HEK293 (cell line): ENCODE measurements at regions not wholly inside any gene's neighbourhood (a gene's known extent, or its start where the extent isn't known, plus 50 kb on each side); places are given as distances from the start of the nearest gene placed in this dataset.

Experiments
- CTCF ChIA-PET: fragments of 350-600 bp; formaldehyde crosslinking; extraction: SDS; loops from one replicate; lab custom pipeline; 2021; ENCODE audit warnings: antibody characterized with exemption; lab: Yijun Ruan, JAX
- POLR2A ChIA-PET: fragments of 300-600 bp; formaldehyde crosslinking; extraction: SDS; loops from one replicate; lab custom pipeline; 2020; ENCODE audit warnings: antibody characterized with exemption, inconsistent platforms; lab: Yijun Ruan, JAX
- H3K27ac ChIP-seq: fragments of 200-500 bp; sonication (Bioruptor generic); 2 replicates; pipeline ENCODE4 v1.5.1; 2014; ENCODE audit warnings: low read depth, low read length, control low read depth, inconsistent platforms; ENCODE audit errors: extremely low read depth
- H3K36me3 ChIP-seq, 2 experiments: fragments of 200-500 bp in 1 of 2; sonication (Bioruptor generic) in 1 of 2; 1 replicate in 1 of 2; 2 replicates in 1 of 2; pipeline ENCODE4 v1.5.1; 2014 to 2017; ENCODE audit warnings: inconsistent platforms in 2 of 2, low read length in 2 of 2; ENCODE audit not compliant: control insufficient read depth in 2 of 2, insufficient read depth in 1 of 2
- H3K4me1 ChIP-seq: fragments of 200-500 bp; sonication (Bioruptor generic); 2 replicates; pipeline ENCODE4 v1.5.1; 2014; ENCODE audit warnings: mild to moderate bottlenecking, low read length, inconsistent platforms; ENCODE audit not compliant: control insufficient read depth, insufficient read depth
- H3K4me3 ChIP-seq: 2 replicates; pipeline ENCODE4 v1.5.1; 2011; ENCODE audit warnings: low read depth, mild to moderate bottlenecking, control low read depth, low read length, moderate library complexity
- H3K9me3 ChIP-seq: fragments of 200-500 bp; sonication (Bioruptor generic); 2 replicates; pipeline ENCODE4 v1.5.1; 2014; ENCODE audit warnings: low read depth, low read length, inconsistent platforms; ENCODE audit not compliant: control insufficient read depth, insufficient read depth
- EGR2 ChIP-seq: fragments of 450-650 bp; formaldehyde crosslinking; IDR thresholded peaks from 2 replicates; pipeline ENCODE4 v1.5.1; 2016; ENCODE audit warnings: low read depth, missing biosample characterization, missing genetic modification characterization
- GLIS2 ChIP-seq: fragments of 450-650 bp; formaldehyde crosslinking; IDR thresholded peaks from 2 replicates; pipeline ENCODE4 v1.5.1; 2016; ENCODE audit warnings: missing biosample characterization, missing genetic modification characterization
- HIC1 ChIP-seq: fragments of 450-650 bp; formaldehyde crosslinking; IDR thresholded peaks from 2 replicates; pipeline ENCODE4 v1.5.1; 2016; ENCODE audit warnings: missing biosample characterization, missing genetic modification characterization
- IKZF3 ChIP-seq: fragments of 450-650 bp; IDR thresholded peaks from 2 replicates; pipeline ENCODE4 v1.5.0; 2018; ENCODE audit warnings: missing biosample characterization, mild to moderate bottlenecking, missing genetic modification characterization, moderate library complexity
- PRDM10 ChIP-seq: fragments of 450-650 bp; formaldehyde crosslinking; IDR thresholded peaks from 2 replicates; pipeline ENCODE4 v1.5.1; 2016; ENCODE audit warnings: missing biosample characterization, missing genetic modification characterization
- SCRT2 ChIP-seq: fragments of 450-650 bp; formaldehyde crosslinking; IDR thresholded peaks from 2 replicates; pipeline ENCODE4 v1.5.1; 2016; ENCODE audit warnings: missing biosample characterization, missing genetic modification characterization
- ZBTB1 ChIP-seq: fragments of 450-650 bp; formaldehyde crosslinking; IDR thresholded peaks from 2 replicates; pipeline ENCODE4 v1.5.1; 2016; ENCODE audit warnings: missing biosample characterization, missing genetic modification characterization
- ZBTB8A ChIP-seq: fragments of 450-650 bp; formaldehyde crosslinking; IDR thresholded peaks from 2 replicates; pipeline ENCODE4 v1.5.1; 2016; ENCODE audit warnings: missing biosample characterization, missing genetic modification characterization
- ZFHX2 ChIP-seq: fragments of 450-650 bp; formaldehyde crosslinking; conservative IDR thresholded peaks from 2 replicates; pipeline ENCODE4 v1.5.1; 2016; ENCODE audit warnings: missing biosample characterization, missing genetic modification characterization
- ZIC2 ChIP-seq: fragments of 450-650 bp; formaldehyde crosslinking; IDR thresholded peaks from 2 replicates; pipeline ENCODE4 v1.5.1; 2016; ENCODE audit warnings: missing biosample characterization, missing genetic modification characterization
- ZNF214 ChIP-seq: fragments of 450-650 bp; formaldehyde crosslinking; IDR thresholded peaks from 2 replicates; pipeline ENCODE4 v1.5.1; 2017; ENCODE audit warnings: missing biosample characterization, mild to moderate bottlenecking, missing genetic modification characterization, borderline replicate concordance
- ZNF274 ChIP-seq, 2 experiments: fragments of 200-500 bp in 1 of 2; fragments of 450-650 bp in 1 of 2; sonication (Bioruptor generic) in 1 of 2; formaldehyde crosslinking in 1 of 2; IDR thresholded peaks; 2 replicates each; pipeline versions ENCODE4 v1.5.1 to v1.6.1; 2014 to 2016; ENCODE audit warnings: borderline replicate concordance in 1 of 2, inconsistent platforms in 1 of 2, low read length in 1 of 2, missing biosample characterization in 1 of 2, missing genetic modification characterization in 1 of 2
- ZNF341 ChIP-seq: fragments of 450-650 bp; formaldehyde crosslinking; IDR thresholded peaks from 2 replicates; pipeline ENCODE4; 2016; ENCODE audit warnings: low read depth, missing biosample characterization, missing genetic modification characterization
- ZNF518A ChIP-seq: fragments of 450-650 bp; formaldehyde crosslinking; conservative IDR thresholded peaks from 2 replicates; pipeline ENCODE4 v1.5.1; 2016; ENCODE audit warnings: low read depth, missing biosample characterization, missing genetic modification characterization
- ZNF530 ChIP-seq: fragments of 450-650 bp; formaldehyde crosslinking; IDR thresholded peaks from 2 replicates; pipeline ENCODE4 v1.5.1; 2016; ENCODE audit warnings: low read depth, missing biosample characterization, missing genetic modification characterization
- ZNF791 ChIP-seq: fragments of 450-650 bp; formaldehyde crosslinking; IDR thresholded peaks from 2 replicates; pipeline ENCODE4 v1.5.1; 2016; ENCODE audit warnings: missing biosample characterization, missing genetic modification characterization
- TF ChIP-seq, protein P1 (sequence below): sonication (generic); formaldehyde crosslinking; IDR thresholded peaks from 2 replicates; pipeline ENCODE4 v1.8.1; 2022; ENCODE audit warnings: mild to moderate bottlenecking, moderate library complexity, missing genetic modification reagents

DNA sequence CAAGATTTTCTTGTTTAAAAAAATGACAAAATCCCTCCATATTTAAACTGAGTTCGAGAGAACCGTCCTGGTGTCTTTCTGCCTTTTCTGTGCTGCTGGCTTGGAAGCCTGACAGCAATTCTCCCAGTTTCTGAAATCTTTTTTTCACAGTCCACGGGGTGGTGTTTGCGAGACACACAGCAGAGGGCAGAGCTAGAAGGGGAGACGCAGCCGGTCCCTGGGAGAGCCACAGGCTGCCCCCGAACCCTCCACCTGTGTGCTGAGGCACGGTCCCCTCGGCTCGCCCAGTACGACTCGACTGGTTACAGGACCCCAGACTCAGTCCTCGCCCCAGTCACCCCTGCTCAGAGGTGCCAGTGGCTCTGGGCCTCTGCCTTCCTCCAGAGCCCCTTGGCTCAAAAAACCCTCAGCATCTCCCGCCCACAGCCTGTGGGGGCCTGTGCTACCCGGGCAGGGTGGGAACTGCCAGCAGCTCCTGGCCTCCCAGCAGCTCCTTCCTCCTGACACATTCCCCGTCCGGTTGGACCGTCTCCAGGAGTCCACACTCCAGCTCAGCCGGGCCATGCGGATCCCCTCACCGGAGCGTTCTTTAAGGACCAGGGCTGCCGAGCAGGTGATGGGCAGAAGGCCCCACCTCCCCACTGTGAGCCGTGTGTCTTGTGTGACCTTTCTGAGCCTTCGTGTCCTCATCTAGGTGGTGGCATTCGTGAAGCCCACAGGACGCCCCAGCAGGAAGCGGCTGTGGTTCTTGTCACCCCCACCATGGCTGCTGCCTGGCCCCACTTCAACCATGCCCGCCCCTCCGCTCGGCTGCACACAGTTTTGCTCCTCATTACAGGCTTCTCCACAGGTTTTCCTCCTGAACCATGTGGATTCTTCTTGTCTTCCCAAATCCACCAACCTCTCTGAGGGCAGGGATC is 52.3 kb upstream of the EN2 start:
- TF ChIP-seq ZNF214 (tag by site-specific recombination) (no peak), PRDM10 (tag by site-specific recombination) (no peak), ZIC2 (tag by site-specific recombination) (0 out of 2 replicates have a peak, but pooled peaks have one; percentile 26), ZBTB8A (tag by site-specific recombination) (no peak), EGR2 (tag by site-specific recombination) (0 out of 2 replicates have a peak, but pooled peaks have one; percentile 33), ZFHX2 (tag by site-specific recombination) (peak; percentile 53), ZNF518A (tag by site-specific recombination) (no peak), SCRT2 (tag by site-specific recombination) (peak; percentile 48), ZNF791 (tag by site-specific recombination) (no peak), ZNF274 (IDR thresholded peaks at IDR 0.05; ENCODE audit: low read length) (no peak), ZNF274 (tag by site-specific recombination; IDR thresholded peaks at IDR 0.05; ENCODE audit: borderline replicate concordance) (no peak), IKZF3 (no peak), ZNF341 (tag by site-specific recombination) (peak; percentile 80), HIC1 (tag by site-specific recombination) (no peak), ZBTB1 (no peak), ZNF530 (tag by site-specific recombination) (no peak), GLIS2 (tag by site-specific recombination) (peak; percentile 42; the same call in 1 of the 2 replicates)
- TF ChIP-seq, protein P1, sequence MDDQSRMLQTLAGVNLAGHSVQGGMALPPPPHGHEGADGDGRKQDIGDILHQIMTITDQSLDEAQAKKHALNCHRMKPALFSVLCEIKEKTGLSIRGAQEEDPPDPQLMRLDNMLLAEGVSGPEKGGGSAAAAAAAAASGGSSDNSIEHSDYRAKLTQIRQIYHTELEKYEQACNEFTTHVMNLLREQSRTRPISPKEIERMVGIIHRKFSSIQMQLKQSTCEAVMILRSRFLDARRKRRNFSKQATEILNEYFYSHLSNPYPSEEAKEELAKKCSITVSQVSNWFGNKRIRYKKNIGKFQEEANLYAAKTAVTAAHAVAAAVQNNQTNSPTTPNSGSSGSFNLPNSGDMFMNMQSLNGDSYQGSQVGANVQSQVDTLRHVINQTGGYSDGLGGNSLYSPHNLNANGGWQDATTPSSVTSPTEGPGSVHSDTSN (CRISPR knock-in tag): no peak
- no peaks in the 10 kb centered on the region for H3K4me1 ChIP-seq
- CTCF ChIA-PET: interaction anchor here (1.0 to 1.5 kb wide), 2 partner anchors 12 to 25 kb away, joined by 3 read pairs; no protein-coding TSS in a partner anchor
- H3K36me3 ChIP-seq: no peaks in the 10 kb centered on the region
- H3K9me3 ChIP-seq: no peaks in the 10 kb centered on the region
- POLR2A ChIA-PET: no interaction called here
- no peak overlapping the region for H3K27ac ChIP-seq
- H3K4me3 ChIP-seq: no peak overlapping the region
